Uterus (tissue), 2 donors: ENCODE measurements at regions not wholly inside any gene's neighbourhood (a gene's known extent, or its start where the extent isn't known, plus 50 kb on each side); places are given as distances from the start of the nearest gene placed in this dataset.

ENCODE experiments used
- POLR2A ChIP-seq, 2 donors: fragments of 450-650 bp; IDR thresholded peaks; one replicate each; pipeline ENCODE4 v1.6.1; 2016; ENCODE audit warnings: antibody characterized with exemption in 2 of 2, mild to moderate bottlenecking in 1 of 2, moderate library complexity in 1 of 2
- TF ChIP-seq, protein P1 (sequence below), 4 experiments: fragments of 200-600 bp in 2 of 4; fragments of 450-650 bp in 2 of 4; sonication (generic) in 2 of 4; IDR thresholded peaks; one replicate each; pipeline ENCODE4 v1.5.1; 2016 to 2019; ENCODE audit warnings: antibody characterized with exemption in 4 of 4, mild to moderate bottlenecking in 2 of 4, moderate library complexity in 1 of 4

DNA sequence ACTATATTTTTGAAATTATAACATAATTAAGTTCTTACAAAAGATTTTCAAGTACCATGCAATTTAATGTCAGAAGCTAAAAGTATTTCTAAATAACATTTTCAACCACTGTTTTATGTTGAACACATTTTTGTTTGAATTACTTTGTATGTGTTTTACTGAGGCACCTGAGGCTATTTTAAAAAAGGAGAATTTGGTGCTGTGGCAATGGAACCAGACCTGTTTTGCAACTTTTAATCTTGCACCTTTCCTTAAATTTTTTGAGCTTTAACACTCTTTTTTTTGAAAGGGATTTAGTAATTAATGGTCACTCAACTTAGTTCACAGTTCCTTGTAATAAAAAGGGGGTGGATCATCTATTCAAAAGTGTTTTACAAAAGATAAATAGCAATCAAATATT is 561.6 kb downstream of the ZBBX start:
- TF ChIP-seq, protein P1, sequence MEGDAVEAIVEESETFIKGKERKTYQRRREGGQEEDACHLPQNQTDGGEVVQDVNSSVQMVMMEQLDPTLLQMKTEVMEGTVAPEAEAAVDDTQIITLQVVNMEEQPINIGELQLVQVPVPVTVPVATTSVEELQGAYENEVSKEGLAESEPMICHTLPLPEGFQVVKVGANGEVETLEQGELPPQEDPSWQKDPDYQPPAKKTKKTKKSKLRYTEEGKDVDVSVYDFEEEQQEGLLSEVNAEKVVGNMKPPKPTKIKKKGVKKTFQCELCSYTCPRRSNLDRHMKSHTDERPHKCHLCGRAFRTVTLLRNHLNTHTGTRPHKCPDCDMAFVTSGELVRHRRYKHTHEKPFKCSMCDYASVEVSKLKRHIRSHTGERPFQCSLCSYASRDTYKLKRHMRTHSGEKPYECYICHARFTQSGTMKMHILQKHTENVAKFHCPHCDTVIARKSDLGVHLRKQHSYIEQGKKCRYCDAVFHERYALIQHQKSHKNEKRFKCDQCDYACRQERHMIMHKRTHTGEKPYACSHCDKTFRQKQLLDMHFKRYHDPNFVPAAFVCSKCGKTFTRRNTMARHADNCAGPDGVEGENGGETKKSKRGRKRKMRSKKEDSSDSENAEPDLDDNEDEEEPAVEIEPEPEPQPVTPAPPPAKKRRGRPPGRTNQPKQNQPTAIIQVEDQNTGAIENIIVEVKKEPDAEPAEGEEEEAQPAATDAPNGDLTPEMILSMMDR (IDR thresholded peaks at IDR 0.05), result no peak
- TF ChIP-seq POLR2A (IDR thresholded peaks at IDR 0.05), result no peak
